Memory B cell (primary cell): ENCODE measurements at regions not wholly inside any gene's neighbourhood (a gene's known extent, or its start where the extent isn't known, plus 50 kb on each side); places are given as distances from the start of the nearest gene placed in this dataset.
"Not testable (repeated sequence)": the region's sequence is repeated elsewhere in the genome, so short reads cannot be mapped to it uniquely, and the experiment has no call there.

Experiments used
- ATAC-seq: fragments of 150-1000 bp; cut with Tn5 transposase; 2 replicates; pipeline ENCODE4 v1.10.0; 2021; ENCODE audit warnings: low read depth, mild to moderate bottlenecking, moderate library complexity
- DNase-seq, 2 donors: peaks; one replicate each; pipeline ENCODE4 v3.0.0; 2022; ENCODE audit warnings: low spot score in 2 of 2
- H3K27ac Mint-ChIP-seq: one replicate; pipeline ENCODE4 v1.8.0; 2022; ENCODE audit warnings: mild to moderate bottlenecking, moderate library complexity, mixed read lengths
- H3K27me3 Mint-ChIP-seq: one replicate; pipeline ENCODE4 v1.8.0; 2022; ENCODE audit warnings: mixed read lengths
- H3K36me3 Mint-ChIP-seq: one replicate; pipeline ENCODE4 v1.8.0; 2022; ENCODE audit warnings: mild to moderate bottlenecking, mixed read lengths
- H3K4me1 Mint-ChIP-seq: one replicate; pipeline ENCODE4 v1.8.0; 2022; ENCODE audit warnings: mixed read lengths
- H3K4me3 Mint-ChIP-seq: one replicate; pipeline ENCODE4 v1.8.0; 2022; ENCODE audit warnings: mild to moderate bottlenecking, moderate library complexity, mixed read lengths
- H3K9me3 Mint-ChIP-seq: one replicate; pipeline ENCODE4 v1.8.0; 2022; ENCODE audit warnings: mixed read lengths

DNA sequence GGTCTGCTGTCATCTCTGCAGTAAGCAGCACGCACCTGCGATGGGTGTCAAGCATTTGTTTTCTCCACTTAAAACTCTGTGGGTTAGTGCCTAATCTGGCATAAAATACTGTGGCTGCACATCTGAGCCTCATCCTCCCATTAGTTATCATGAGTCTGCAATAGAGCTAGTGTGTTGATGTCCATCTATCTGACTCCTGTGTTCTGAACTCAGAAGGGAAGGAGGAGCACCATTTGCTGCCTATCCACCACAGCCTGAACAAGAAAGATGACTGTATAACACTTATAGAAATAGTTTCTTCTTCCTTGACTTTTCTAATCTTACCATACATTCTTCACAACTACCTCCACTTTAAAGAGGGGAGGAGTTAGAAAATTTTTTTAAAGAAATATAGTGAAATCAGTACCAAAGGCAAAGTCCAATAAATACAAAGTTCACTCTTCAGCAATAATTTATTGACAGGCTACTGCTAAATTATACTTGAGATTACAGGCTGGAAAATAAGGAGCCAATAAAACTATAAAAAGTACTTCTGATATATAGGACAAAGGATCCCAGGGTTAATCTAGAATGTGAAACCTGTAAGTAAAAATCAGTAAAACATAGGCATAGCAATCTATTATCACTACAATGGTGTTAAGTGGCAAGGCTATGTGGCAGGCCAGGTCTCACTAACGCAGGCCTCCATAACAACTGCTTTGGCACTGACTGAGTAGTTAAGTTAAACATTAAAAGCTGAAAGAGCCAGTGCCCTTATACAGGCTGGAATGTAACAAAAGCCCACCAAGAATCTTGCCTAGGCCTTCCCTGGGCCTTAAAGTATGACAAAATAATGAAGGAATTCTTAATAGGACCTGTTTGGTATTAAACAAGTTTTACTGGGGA lies 70.2 kb downstream of the LGALS9C start:
- H3K4me3 Mint-ChIP-seq, result not testable (repeated sequence)

GRCh38 chr17:18557086-18557485 lies 80.5 kb downstream of the LGALS9C start:
- not testable (repeated sequence) for H3K9me3 Mint-ChIP-seq, H3K4me1 Mint-ChIP-seq, H3K4me3 Mint-ChIP-seq, H3K36me3 Mint-ChIP-seq, H3K27ac Mint-ChIP-seq, H3K27me3 Mint-ChIP-seq, DNase-seq, ATAC-seq

More for the DNA sequence above, 70.2 kb downstream of the LGALS9C start:
- not testable (repeated sequence) for H3K4me1 Mint-ChIP-seq, ATAC-seq, DNase-seq, H3K27me3 Mint-ChIP-seq, H3K36me3 Mint-ChIP-seq, H3K27ac Mint-ChIP-seq, H3K9me3 Mint-ChIP-seq

DNA sequence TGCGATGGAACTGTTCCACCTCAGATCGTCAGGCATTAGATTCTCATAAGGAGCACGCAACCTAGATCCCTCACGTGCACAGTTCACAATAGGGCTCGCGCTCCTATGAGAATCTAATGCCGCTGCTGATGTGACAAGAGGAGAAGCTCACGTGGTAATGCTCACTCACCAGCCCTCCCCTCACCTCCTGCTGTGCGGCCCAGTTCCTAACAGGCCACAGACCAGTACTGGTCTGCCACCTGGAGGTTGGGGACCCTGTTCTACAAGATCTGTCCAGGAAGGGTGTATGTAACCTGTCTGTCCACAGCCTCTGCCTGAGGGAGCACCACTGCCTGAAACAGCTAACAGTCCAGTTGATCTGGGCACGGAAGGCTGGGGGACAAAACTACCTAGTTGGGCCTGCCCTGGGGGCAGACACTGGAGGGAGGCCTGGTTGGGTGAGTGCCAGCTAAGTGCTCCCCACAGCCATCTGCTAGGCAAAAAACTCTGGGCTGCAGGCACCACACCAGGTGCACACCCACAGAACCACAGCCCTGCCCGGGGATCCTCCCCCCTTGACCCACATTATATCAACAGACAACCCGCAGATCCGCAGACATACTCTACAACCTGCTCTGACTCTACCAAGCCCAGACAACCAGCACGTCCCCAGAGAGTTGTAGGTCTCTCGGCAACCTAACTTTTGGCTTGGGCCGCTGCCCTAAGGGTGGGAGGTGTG lies 80.7 kb downstream of the TBC1D28 start:
- not testable (repeated sequence) for H3K4me1 Mint-ChIP-seq, H3K36me3 Mint-ChIP-seq, H3K9me3 Mint-ChIP-seq, H3K27me3 Mint-ChIP-seq
- peak; percentile 55 to 61 for DNase-seq
- Mint-ChIP-seq H3K27ac (peak overlapping the region; percentile 6), H3K4me3 (peak overlapping the region; percentile 75)
- ATAC-seq, result peak; percentile 95

DNA sequence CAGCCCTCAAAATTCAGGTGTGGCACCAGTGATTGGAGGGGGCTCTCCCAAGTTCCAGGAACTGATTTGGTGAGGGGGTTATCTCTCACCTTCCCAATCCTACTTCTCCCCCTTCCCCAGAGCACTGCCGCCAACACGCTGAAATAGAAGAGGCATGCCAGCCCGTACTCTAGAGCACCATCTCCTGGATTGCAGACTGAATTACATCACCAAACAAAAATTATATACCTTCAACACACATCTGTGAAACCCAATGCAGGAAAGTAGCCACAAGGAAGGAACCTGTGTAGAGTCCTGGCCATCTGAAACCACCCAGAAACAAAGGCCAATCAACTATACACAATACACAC lies 80.1 kb downstream of the TBC1D28 start:
- ATAC-seq (peak; percentile 58), DNase-seq (peak in 1 of 2 donors; percentile 59)
- H3K4me1 Mint-ChIP-seq, H3K9me3 Mint-ChIP-seq, H3K27me3 Mint-ChIP-seq, H3K36me3 Mint-ChIP-seq: not testable (repeated sequence)
- Mint-ChIP-seq H3K4me3 (peak overlapping the region; percentile 75), H3K27ac (peak overlapping the region; percentile 6)

DNA sequence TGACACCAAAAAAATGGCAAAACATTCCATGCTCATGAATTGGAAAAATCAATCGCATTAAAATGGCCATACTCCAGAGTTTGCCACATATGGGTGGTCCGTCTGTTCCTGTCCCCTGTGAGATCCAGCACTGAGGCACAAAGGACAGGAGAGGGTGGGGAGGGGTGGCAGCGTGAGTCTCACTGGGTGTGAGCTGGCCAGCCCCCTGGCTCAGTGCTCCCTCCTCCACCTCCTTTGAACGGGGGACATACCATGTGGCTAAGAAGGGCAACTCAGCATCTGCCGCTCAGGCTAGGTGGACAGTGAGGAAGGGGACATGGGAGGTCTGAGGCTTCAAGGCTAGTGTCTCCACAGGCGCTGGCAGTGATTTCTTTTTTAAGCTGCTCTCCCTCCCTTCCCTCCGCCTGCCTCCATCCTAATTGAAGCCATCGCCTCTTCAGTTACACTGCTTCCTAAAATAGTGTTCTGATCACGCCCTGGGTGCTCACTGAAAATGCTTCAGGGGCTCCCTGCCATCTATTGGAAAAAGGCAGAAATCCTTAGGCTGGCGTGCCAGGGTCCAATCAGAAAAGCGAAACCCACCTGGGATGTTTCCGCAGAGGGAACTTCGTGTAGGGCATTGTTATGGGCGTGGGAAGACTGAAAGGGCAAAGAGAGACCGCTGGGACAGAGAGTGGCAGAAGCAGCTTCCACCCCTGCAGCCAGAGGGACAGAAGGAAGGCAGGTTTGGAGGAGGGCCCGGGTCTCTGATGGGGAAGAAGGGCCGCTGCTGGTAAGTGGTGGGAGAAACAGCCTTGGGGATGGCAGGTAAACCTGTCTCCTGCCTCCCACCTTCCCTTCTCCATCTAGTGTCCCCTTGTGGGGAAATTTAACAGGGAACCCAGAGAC lies 75.8 kb downstream of the TBC1D28 start:
- not testable (repeated sequence) for H3K36me3 Mint-ChIP-seq, H3K27ac Mint-ChIP-seq, ATAC-seq, H3K4me1 Mint-ChIP-seq, H3K4me3 Mint-ChIP-seq, DNase-seq, H3K9me3 Mint-ChIP-seq
- peaks cover 12% of the 10 kb centered on the region for H3K27me3 Mint-ChIP-seq

- H3K4me3 Mint-ChIP-seq, H3K27ac Mint-ChIP-seq, ATAC-seq, H3K36me3 Mint-ChIP-seq, DNase-seq, H3K9me3 Mint-ChIP-seq, H3K4me1 Mint-ChIP-seq: not testable (repeated sequence)
- H3K27me3 Mint-ChIP-seq, result peaks cover 12% of the 10 kb centered on the region
These were observed 74.7 kb downstream of the TBC1D28 start for GRCh38 chr17:18569489-18569913.

DNA sequence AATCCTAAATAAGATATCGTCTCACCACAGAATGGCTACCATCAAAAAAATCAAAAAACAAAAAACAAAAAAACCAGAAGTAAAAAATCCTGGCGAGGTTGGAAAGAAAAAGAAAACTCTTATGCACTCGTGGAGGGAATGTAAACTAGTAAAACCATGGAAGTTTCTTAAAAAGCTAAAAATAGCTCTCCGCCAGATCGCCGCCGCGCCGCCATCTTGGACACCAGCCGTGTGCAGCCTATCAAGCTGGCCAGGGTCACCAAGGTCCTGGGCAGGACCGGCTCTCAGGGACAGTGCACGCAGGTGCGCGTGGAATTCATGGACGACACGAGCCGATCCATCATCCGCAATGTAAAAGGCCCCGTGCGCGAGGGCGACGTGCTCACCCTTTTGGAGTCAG lies 71.7 kb downstream of the TBC1D28 start:
- H3K4me3 Mint-ChIP-seq, ATAC-seq, H3K27me3 Mint-ChIP-seq, DNase-seq, H3K27ac Mint-ChIP-seq, H3K9me3 Mint-ChIP-seq, H3K36me3 Mint-ChIP-seq, H3K4me1 Mint-ChIP-seq: not testable (repeated sequence)

GRCh38 chr17:18574137-18574536 lies 70.1 kb downstream of the TBC1D28 start:
- not testable (repeated sequence) for H3K4me3 Mint-ChIP-seq, ATAC-seq, DNase-seq, H3K27ac Mint-ChIP-seq, H3K4me1 Mint-ChIP-seq, H3K36me3 Mint-ChIP-seq, H3K27me3 Mint-ChIP-seq, H3K9me3 Mint-ChIP-seq
